ENCODE measurements at regions not wholly inside any gene's neighbourhood (a gene's known extent, or its start where the extent isn't known, plus 50 kb on each side); places are given as distances from the start of the nearest gene placed in this dataset.
A peak's percentile ranks its signal among the peaks of the same experiment; 100 is the strongest.

GRCh38 chr3:157614896-157615295 lies 111.7 kb upstream of the VEPH1 start:
- H3K4me3 ChIP-seq (ENCODE audit: low read length): no peak overlapping the region
- no peak for TF ChIP-seq CTCF (conservative IDR thresholded peaks at IDR 0.05; ENCODE audit: low read depth, low read length)
- no peak for DNase-seq (ENCODE audit: low read depth)

- DNase-seq (ENCODE audit: low read depth): no peak
- no peak overlapping the region for H3K4me3 ChIP-seq (ENCODE audit: low read length)
- TF ChIP-seq CTCF (conservative IDR thresholded peaks at IDR 0.05; ENCODE audit: low read depth, low read length): no peak
Measured at GRCh38 chr3:157611536-157612076, 108.4 kb upstream of the VEPH1 start.

GRCh38 chr3:157610876-157611535 lies 107.8 kb upstream of the VEPH1 start:
- no peak for DNase-seq (ENCODE audit: low read depth)
- H3K4me3 ChIP-seq (ENCODE audit: low read length): no peak overlapping the region
- TF ChIP-seq CTCF (conservative IDR thresholded peaks at IDR 0.05; ENCODE audit: low read depth, low read length): no peak

- TF ChIP-seq CTCF (conservative IDR thresholded peaks at IDR 0.05; ENCODE audit: low read depth, low read length): no peak
- no peak overlapping the region for H3K4me3 ChIP-seq (ENCODE audit: low read length)
- DNase-seq (ENCODE audit: low read depth): no peak
Measured at GRCh38 chr3:157607826-157608405, 104.7 kb upstream of the VEPH1 start.

- DNase-seq (ENCODE audit: low read depth): no peak
- H3K4me3 ChIP-seq (ENCODE audit: low read length): no peak overlapping the region
- no peak for TF ChIP-seq CTCF (conservative IDR thresholded peaks at IDR 0.05; ENCODE audit: low read depth, low read length)
Measured at GRCh38 chr3:157606852-157607197, 103.6 kb upstream of the VEPH1 start.

- peak; percentile 39 for DNase-seq (ENCODE audit: low read depth)
- TF ChIP-seq CTCF (conservative IDR thresholded peaks at IDR 0.05; ENCODE audit: low read depth, low read length): peak; percentile 95
- H3K4me3 ChIP-seq (ENCODE audit: low read length): no peak overlapping the region
Measured at GRCh38 chr3:157606011-157606851, 103.0 kb upstream of the VEPH1 start.

Data from retinal pigment epithelial cell (primary cell).